ENCODE measurements at regions not wholly inside any gene's neighbourhood (a gene's known extent, or its start where the extent isn't known, plus 50 kb on each side); places are given as distances from the start of the nearest gene placed in this dataset.

GRCh38 chr13:33366469-33367062, 81.0 kb upstream of the STARD13 start:
- TF ChIP-seq HNF4A (conservative IDR thresholded peaks at IDR 0.05) (peak in 1 of 2 donors; percentile 16), GABPA (IDR thresholded peaks at IDR 0.05 in 1 of 2, conservative IDR thresholded peaks at IDR 0.05 in 1 of 2) (no peak)
- no peaks in the 10 kb centered on the region for H3K27me3 ChIP-seq (ENCODE audit: control insufficient read depth in 4 of 4, insufficient read depth in 4 of 4, low read length in 3 of 4)
- H3K9ac ChIP-seq (ENCODE audit: low read depth in 1 of 2, low read length in 2 of 2), result no peak overlapping the region
- peaks cover 0 to 2% (median 0%) of the 10 kb centered on the region in 4 donors for H3K4me1 ChIP-seq (ENCODE audit: control insufficient read depth in 4 of 4, insufficient read depth in 4 of 4, low read length in 3 of 4)
- no peak overlapping the region for H3K4me3 ChIP-seq (ENCODE audit: low read depth in 1 of 3, low read length in 3 of 3)
- H3K27ac ChIP-seq (ENCODE audit: low read depth in 1 of 2, low read length in 2 of 2), result no peak overlapping the region
- H3K9me3 ChIP-seq (ENCODE audit: control insufficient read depth in 4 of 4, low read length in 3 of 4), result no peaks in the 10 kb centered on the region
- DNase-seq (ENCODE audit: low spot score), result no peak
- H3K36me3 ChIP-seq (ENCODE audit: control insufficient read depth in 4 of 4, insufficient read depth in 3 of 4, low read depth in 1 of 4, low read length in 3 of 4), result no peaks in the 10 kb centered on the region
- 66% methylated on average over 6 of the region's 6 CpGs for WGBS

- peaks cover 0 to 2% (median 0%) of the 10 kb centered on the region in 4 donors for H3K4me1 ChIP-seq (ENCODE audit: control insufficient read depth in 4 of 4, insufficient read depth in 4 of 4, low read length in 3 of 4)
- H3K9me3 ChIP-seq (ENCODE audit: control insufficient read depth in 4 of 4, low read length in 3 of 4), result no peaks in the 10 kb centered on the region
- DNase-seq (ENCODE audit: low spot score), result no peak
- no peak overlapping the region for H3K4me3 ChIP-seq (ENCODE audit: low read depth in 1 of 3, low read length in 3 of 3)
- no peak for TF ChIP-seq NR2F2 (IDR thresholded peaks at IDR 0.05)
- no peak for TF ChIP-seq ZBTB33 (IDR thresholded peaks at IDR 0.05)
- TF ChIP-seq SP1 (IDR thresholded peaks at IDR 0.05), result no peak
- TF ChIP-seq RXRA (IDR thresholded peaks at IDR 0.05), result no peak
- TF ChIP-seq JUND (IDR thresholded peaks at IDR 0.05), result no peak
- no peak for TF ChIP-seq HNF4A (conservative IDR thresholded peaks at IDR 0.05)
- no peak for TF ChIP-seq HNF4G (IDR thresholded peaks at IDR 0.05)
- TF ChIP-seq RAD21 (IDR thresholded peaks at IDR 0.05), result no peak
- no peak for TF ChIP-seq GABPA (IDR thresholded peaks at IDR 0.05 in 1 of 2, conservative IDR thresholded peaks at IDR 0.05 in 1 of 2)
- no peak for TF ChIP-seq ATF3 (IDR thresholded peaks at IDR 0.05)
- no peak for TF ChIP-seq EGR1 (IDR thresholded peaks at IDR 0.05; ENCODE audit: low read depth in 2 of 2)
- TF ChIP-seq TAF1 (conservative IDR thresholded peaks at IDR 0.05), result no peak
- no peak for TF ChIP-seq CTCF (IDR thresholded peaks at IDR 0.05; ENCODE audit: low read depth, low read length, missing input control)
- TF ChIP-seq FOXA2 (IDR thresholded peaks at IDR 0.05), result no peak
- no peak for TF ChIP-seq YY1 (IDR thresholded peaks at IDR 0.05)
- TF ChIP-seq REST (IDR thresholded peaks at IDR 0.05), result no peak
- no peak for TF ChIP-seq FOXA1 (IDR thresholded peaks at IDR 0.05)
- H3K36me3 ChIP-seq (ENCODE audit: control insufficient read depth in 4 of 4, insufficient read depth in 3 of 4, low read depth in 1 of 4, low read length in 3 of 4), result no peaks in the 10 kb centered on the region
- WGBS, result 90% methylated on average over 2 of the region's 2 CpGs
- H3K9ac ChIP-seq (ENCODE audit: low read depth in 1 of 2, low read length in 2 of 2), result no peak overlapping the region
- no peak overlapping the region for H3K27ac ChIP-seq (ENCODE audit: low read depth in 1 of 2, low read length in 2 of 2)
- no peaks in the 10 kb centered on the region for H3K27me3 ChIP-seq (ENCODE audit: control insufficient read depth in 4 of 4, insufficient read depth in 4 of 4, low read length in 3 of 4)
Observed at GRCh38 chr13:33367171-33367895, 81.8 kb upstream of the STARD13 start.
